HuH-7.5 (cell line): ENCODE measurements at regions not wholly inside any gene's neighbourhood (a gene's known extent, or its start where the extent isn't known, plus 50 kb on each side); places are given as distances from the start of the nearest gene placed in this dataset.
"Not testable (repeated sequence)": the region's sequence is repeated elsewhere in the genome, so short reads cannot be mapped to it uniquely, and the experiment has no call there.

Source experiments
- DNase-seq: peaks from one replicate; pipeline ENCODE4 v3.0.0; 2011; ENCODE audit warnings: low spot score

DNA sequence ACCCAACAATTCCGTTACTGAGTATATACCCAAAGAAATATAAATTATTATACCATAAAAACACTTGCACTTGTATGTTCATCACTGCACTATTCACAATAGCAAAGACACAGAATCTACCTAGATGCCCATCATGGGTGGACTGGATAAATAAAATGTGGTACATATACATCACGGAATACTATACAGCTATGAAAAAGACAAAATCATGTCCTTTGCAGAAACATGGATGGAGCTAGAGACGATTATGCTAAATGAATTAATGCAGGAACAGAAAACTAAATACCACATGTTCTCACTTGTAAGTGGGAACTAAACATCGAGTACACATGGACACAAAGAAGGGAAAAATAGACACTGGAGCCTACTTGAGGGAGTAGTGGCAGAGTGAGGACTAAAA is 185.3 kb downstream of the PYDC2 start:
- DNase-seq = no peak

DNA sequence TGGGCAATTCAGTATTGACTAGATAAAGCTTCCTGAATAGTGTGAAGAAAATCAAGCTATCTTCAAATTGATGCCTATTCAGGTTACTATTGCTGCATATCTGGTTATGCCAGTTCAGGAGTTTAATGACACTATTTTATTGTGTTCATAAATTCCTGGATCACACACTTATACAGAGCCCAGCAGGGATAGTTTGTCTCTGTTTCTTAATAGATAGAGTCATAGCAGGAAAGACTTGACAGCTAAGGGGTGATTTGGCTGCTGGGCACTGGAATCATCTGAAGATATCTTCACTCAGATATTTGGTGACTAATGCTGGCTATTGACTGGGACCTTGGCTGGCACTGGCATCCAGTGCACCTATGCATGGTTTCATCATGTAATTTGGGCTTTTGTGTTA is 187.8 kb downstream of the PYDC2 start:
- DNase-seq = no peak

DNA sequence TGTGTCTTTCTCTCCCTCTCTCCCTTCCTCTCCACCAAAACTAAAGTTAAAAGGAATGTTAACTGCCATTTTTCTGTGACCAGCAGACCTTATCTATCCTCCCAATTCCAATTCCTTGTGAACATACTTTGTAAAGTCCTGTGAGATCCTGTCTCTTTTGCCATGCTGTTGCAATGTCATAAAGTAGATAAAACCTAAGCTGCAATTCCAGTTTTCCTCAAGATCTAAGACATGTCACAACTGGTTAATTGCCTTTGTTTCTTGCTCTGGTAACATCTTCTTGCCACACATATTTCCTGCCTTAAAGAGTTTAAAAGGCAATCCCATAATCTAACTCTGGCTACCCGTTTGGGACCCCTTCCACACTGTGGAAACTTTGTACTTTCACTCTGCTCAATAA is 188.7 kb downstream of the PYDC2 start:
- DNase-seq = no peak

DNA sequence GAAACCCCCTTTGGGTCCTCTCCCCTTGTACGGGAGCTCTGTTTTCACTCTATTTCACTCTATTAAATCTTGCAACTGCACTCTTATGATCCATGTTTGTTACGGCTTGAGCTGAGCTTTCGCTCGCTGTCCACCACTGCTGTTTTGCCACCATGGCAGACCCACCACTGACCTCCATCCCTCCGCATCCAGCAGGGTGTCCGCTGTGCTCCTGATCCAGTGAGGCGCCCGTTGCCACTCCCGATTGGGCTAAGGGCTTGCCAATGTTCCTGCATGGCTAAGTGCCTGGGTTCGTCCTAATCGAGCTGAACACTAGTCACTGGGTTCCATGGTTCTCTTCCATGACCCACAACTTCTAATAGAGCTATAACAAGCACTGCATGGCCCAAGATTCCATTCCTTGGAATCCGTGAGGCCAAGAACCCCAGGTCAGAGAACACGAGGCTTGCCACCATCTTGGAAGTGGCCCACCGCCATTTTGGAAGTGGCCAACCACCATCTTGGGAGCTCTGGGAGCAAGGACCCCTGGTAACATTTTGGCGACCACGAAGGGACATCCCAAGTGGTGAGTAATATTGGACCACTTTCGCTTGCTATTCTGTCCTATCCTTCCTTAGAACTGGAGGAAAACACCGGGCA is 197.9 kb downstream of the PYDC2 start:
- not testable (repeated sequence) for DNase-seq

DNA sequence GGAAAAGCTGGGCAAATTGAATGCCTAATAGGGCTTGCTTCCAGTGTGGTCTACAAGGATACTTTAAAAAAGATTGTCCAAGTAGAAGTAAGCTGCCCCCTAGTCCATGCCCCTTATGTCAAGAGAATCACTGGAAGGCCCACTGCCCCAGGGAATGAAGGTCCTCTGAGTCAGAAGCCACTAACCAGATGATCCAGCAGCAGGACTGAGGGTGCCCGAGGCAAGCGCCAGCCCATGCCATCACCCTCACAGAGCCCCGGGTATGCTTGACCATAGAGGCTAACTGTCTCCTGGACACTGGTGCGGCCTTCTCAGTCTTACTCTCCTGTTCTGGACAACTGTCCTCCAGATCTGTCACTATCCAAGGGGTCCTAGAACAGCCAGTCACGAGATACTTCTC is 201.2 kb downstream of the PYDC2 start:
- DNase-seq = not testable (repeated sequence)

DNA sequence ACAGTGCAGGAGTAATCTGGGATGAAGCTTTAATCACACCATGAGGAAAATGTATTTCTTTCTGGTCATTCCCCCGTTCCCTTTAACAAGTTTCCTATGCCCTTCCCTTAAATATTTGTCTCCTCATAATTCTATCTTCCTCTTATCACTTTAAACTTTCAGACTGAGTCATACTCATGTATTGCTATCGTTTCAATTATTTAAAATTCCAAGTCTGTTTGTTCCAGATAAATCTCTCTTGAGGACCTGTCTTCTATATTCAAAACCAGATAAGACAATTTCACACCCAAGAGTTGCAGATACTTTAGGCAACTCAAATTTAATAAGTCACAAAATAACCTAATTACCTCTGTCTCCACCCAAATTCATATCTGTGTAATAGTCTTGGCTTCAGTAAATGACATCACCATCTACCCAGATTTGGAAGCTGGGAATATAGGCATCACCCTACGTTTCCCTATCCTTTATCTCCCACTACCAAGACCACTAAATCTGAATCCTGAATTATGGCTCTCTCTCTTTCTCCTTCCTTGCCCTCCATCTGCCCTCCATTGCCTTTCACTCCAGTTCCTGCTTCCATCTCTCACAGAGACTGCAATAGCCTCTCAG is 220.1 kb downstream of the PYDC2 start:
- no peak for DNase-seq

DNA sequence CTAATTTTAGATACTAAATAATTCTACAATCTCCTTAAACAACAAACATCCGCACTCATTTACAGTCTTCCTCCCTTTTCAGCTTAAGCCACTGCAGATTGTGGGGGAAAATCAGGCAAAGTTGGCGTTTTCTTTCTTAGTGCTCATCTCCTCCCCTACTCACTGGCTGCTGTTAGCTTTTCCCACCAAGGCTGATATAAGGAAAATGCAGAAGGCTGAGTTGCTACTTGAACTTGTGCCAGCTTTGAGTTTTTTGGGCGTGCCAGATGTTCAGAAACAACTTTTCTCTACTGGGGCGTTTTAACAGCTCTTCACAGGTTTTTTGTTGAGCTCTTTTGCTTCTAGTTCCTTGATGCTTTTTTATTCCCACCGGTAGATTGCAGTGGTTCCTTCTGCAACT is 222.0 kb downstream of the PYDC2 start:
- no peak for DNase-seq

DNA sequence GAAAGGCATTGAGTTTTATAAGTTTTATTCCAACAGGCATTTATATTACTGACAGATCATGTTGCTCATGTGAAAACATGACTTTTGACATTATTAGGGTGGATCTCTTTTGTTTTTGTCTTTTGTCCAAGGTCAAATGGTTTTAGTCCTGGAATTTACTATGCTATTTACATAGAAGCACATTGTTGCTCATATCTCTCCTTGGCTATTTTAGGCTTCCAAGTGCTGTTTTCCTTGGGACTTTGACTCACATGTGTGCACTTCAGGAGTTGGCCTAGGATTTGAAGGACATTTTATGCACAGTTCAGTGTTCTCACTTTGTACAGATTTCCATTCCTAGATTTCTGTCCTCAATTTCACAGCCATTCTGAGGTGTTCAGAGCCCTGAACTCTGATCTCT is 225.7 kb downstream of the PYDC2 start:
- no peak for DNase-seq

DNA sequence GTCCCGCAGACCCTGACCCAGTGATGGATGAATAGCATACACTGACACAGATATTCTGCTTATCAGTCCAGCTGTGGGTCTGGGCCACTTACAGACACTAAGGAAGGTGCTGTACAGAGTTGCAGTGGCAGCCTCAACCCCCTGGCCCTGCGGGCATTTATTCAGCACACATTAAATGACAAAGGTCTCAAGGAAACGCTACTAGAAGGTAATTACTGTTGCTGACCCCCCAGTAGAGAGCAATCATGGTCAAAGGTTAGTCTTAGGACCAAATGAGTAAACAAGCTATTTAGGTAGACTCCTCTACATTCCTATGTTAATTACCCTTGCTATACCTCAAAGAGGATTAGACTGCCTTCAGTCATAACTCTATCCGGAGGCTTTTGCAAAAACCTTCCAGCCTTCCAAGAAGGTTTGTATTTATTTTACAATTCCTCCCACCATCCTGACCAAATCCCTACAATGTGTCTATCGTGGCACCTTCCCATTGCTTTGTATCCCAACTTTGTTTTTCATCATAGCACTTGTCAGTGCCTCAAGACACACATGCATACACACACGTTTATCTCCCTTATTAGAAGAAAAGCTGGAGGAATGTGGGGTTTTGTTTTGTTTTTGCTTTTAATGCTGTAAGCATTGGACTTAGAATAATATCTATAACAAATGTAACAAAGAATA is 227.9 kb downstream of the PYDC2 start:
- DNase-seq = no peak

DNA sequence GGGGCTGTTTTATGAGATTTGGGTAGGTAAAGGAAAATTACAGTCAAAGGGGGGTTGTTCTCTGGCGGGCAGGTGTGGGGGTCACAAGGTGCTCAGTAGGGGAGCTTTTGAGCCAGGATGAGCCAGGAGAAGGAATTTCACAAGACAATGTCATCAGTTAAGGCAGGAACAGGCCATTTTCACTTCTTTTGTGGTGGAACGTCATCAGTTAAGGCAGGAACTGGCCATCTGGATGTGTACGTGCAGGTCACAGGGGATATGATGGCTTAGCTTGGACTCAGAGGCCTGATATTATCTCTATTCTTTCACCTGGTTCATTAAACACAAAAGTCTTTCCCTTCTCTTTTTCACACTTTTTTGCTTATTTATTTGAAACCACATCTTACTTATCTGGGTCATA is 230.2 kb downstream of the PYDC2 start:
- DNase-seq = not testable (repeated sequence)

DNA sequence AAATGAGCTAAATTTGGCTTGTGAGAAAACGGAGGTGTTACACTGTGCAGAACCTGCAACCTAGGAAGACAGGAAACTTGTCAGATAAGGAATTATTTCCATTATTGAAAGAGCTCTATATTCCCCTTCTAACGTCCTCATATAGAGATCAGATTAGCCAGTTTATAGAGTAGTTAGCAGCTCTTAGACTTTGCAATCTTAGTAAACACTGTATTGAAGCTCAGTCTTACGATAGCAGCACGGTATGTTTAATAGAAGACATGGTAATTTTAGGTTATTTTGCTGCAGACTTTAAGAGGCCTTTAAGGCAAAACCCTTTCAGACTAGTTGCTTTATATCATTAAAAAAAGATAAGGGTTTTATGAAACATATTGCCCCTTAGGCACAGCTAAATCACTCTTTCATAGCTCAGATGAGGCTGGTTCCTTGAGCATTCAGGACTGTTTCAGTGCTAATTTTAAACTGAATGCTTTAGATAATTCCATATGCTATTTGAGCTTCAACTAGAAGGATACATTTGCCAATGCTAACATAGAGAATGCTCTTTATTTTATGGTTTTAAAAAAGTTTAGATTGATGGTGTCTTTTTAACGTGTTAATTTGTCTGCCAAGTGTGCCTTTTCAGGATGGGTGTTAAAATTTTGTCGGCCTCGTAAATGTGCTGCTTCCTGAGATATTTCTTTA is 234.3 kb downstream of the PYDC2 start:
- no peak for DNase-seq

DNA sequence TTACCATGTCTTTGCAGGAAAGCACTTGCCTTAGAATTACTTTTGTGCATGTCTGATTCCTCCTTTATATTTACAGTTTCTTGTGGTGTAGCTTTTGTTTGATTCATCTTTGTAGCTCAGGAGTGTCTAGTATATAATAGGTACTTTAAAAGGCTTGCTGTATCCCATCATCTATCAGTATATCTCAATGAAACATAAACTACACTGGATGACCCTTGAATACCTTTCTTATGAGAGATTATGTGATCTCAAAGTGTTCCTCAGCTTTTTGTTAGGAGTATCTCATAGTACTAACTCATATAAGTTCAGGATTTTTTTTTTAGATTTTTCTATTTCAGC is 234.8 kb downstream of the PYDC2 start:
- no peak for DNase-seq

DNA sequence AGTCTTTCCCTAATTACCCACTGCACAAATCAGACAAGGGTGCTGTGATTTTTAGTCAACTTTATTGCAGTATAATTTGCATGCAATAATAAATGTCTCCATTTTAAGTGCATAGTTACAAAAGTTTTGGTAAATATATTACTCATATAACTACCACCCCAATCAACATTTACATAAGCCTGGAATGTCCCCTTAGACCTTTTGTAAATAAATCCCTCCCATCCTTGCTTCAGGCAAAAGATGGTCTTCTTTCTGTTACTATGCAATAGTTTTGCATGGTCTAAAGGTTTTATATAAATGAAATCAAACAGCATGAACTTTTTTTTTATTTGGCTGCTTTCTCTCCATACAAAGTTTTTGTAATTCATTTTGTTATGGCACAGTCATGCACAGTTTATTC is 235.4 kb downstream of the PYDC2 start:
- no peak for DNase-seq

DNA sequence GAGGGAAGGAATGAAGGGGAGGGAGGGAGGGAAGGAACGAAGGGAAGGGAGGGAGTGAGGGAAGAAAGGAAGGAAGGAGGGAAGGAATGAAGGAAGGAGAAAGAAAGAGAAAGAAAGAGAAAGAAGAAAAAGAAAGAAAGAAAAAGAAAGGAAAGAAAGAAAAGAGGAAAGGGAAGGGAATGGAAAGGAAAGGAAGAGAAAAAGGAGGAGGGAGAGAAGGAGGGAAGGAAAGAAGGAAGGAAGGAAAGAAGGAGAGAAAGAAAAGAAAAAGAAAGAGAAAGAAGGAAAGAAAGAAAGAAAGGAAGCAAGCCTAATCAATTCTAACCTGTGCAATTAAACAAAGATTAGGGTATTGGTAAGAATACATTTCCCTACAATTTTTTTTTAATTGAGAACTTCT is 238.6 kb downstream of the PYDC2 start:
- no peak for DNase-seq

DNA sequence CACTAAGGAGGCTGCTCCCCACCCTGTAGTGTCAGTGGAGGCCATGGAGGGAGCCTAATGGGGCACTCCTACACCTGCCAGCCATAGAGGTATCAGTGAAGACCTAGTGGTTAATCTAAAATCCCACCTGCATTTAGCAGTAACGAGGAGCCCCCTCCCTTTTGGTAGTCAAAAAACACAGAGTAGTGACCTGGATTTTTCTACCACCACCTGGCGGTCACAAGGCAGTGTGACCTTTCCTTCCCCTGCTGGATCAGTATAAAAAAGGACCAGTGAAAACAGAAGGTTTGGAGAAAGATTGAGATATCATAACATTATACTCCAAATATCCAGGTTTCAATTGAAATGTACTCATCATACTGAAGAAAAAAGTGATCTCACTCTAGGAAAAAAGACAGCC is 241.2 kb downstream of the PYDC2 start:
- DNase-seq = no peak

DNA sequence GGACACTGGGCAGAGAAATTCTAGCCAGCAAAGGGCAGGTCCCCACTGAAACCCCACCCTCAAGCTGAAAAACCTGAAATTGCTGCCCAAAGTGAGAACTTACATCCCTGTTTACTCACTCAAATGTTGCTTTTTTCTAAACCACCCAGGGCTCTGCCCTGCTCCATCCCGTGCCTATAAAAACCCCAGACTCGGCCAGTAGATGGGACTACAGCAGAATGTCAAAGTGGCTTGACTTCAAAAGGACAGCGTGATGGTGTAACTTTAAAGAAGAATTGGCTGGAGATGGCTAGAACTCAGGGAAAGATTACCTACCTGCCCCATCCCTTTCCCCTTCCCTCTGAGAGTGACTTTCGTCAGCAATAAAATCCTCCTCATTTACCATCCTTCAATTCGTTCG is 246.9 kb downstream of the PYDC2 start:
- DNase-seq = no peak

DNA sequence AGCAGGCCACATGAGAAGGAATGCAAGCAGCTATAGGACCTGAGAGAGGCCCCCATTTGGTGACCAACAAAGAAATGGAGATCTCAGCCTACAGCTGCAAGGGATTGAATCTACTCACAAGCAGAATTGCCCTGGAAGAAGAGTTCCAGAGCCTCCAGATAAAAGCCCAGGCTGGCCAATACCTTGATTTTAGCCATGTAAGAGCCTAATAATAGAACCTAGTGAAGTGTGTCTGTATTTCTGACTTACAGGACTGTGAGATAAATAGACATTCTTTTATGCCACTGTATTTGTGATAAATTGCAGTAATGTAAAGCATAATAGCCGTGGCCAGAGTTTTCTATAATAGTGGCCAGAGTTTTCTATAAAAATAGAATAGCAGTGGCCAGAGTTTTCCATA is 254.6 kb downstream of the PYDC2 start:
- DNase-seq = no peak

DNA sequence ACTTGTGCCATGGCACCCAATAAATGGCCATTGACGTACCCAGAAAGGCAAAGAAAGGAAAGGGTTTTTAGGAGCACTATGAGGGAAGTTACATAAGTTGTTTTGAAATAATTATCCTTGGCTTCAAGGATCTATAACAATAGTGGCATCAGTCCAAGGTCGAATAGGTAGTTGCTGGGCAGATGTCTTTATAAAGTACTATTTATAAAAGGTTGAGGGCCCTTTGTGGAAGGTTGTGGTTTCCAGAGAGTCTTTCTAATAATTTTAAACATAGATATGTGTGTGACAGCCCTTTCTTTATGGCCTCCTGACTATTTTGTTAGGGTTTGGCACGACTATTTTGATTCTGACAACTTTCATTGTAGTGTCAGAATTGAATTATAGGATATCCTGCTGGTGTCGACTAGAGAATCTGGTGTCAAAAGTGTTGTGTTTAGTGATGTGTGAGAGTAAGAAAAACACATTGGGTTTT is 260.5 kb downstream of the PYDC2 start:
- DNase-seq = no peak

DNA sequence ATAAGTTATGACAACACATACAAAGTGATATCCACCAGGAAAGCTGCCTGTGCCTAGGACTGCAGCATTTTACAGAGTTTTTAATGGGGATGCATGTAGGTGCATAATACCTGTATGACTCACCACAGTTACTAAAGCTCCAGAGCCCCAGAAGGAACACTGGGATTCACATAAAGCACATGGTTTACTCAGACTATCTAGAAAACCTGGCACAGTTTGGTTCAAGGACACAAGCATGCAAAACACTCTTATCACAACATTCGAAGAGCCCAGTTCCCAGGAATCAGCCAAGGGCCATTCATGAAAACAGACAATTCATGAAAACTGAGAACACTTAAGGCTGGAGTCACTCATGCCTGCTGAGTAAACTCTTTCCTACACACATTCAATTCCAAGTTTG is 261.0 kb downstream of the PYDC2 start:
- DNase-seq = no peak

DNA sequence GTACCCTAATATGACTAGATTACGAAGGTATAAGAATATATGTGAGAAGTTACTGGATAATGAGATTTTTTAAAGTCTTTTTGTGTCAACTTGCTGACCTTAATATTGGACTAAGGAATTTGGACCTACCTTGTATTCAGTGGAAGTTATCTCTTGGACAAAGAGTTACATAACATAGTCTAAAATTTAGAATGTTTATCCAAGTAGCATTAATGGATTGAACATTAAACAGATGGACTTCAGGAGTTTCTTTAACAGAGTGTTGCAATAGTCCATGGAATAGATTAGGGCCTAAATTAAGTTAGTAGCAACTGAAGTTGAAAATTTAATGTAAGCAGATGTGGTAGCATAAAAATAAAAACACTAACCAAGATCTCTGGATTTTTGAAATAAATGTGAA is 266.4 kb downstream of the PYDC2 start:
- DNase-seq = no peak

DNA sequence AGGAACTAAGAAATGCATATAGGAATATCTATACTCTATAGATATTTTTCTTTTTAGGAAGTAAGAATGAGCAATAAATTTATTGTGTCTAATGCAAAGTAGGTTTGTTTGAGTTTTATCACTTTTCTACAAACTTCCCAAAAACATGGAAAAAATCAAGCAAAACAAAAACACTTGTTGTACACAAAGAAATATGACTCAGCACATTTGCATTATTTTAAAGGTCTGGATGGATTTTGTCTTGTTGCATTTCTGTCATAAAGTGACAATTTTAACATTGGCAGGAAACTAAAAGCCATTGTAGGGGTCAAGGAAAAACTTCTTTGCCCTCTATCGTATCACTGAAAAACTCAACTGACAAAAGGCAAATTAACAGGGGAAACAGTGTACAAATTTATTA is 267.2 kb downstream of the PYDC2 start:
- DNase-seq = no peak

DNA sequence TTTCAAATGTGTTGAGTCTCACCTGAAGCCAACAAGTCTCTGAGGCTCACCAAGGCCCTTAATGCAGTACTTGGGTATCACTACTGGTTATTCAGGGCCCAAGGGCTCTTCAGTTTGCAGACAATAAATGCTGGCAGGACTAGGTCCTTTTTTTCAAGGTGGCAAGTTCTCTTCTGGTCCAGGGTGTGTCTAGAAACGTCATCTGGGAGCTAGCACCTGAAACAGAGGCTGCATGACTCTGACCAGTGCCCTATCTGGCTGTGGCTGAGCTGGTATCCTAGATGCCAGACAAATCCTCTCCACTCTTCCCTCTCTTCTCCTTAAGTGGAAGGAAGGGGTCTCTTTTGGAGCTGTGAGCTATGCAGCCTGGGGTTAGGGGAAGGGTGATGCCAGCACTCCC is 276.8 kb downstream of the PYDC2 start:
- no peak for DNase-seq

DNA sequence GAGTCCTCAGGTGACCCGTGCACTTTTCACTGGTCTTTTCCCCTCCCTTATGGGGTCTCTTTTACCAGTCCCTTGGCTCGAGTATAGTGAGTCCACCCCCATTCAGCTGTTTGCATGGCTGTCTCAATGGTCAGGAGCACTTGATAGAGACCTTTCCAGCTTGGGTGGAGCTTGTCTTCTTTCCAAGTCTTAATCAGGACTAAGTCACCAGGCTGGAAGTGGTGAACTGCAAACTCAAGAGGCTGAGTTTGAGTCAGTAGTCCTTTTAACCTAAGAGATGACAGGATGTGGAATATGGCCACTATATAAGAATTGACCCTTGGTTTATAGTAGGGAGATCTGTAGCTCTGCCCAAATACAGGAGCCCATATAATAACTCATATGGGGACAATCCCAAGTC is 279.7 kb downstream of the PYDC2 start:
- no peak for DNase-seq
